ENCODE measurements at regions not wholly inside any gene's neighbourhood (a gene's known extent, or its start where the extent isn't known, plus 50 kb on each side); places are given as distances from the start of the nearest gene placed in this dataset.

GRCh38 chr4:78694457-78694787 lies 81.7 kb upstream of the BMP2K start:
- intact Hi-C loops (cut with micrococcal nuclease) = no loop called here
- H3K27me3 ChIP-seq (ENCODE audit: control insufficient read depth, insufficient read depth, low read length) = no peaks in the 10 kb centered on the region
- no peak overlapping the region for H3K4me3 ChIP-seq (ENCODE audit: low read length)
- H3K4me1 ChIP-seq (ENCODE audit: control insufficient read depth, insufficient read depth, low read length) = no peaks in the 10 kb centered on the region
- no peak overlapping the region for H3K27ac Mint-ChIP-seq
- H3K9me3 Mint-ChIP-seq = no peaks in the 10 kb centered on the region
- no peaks in the 10 kb centered on the region for H3K4me1 Mint-ChIP-seq
- no peak overlapping the region for H3K4me3 Mint-ChIP-seq
- H3K27me3 Mint-ChIP-seq (ENCODE audit: low read depth in 2 of 2) = peaks cover 6 to 12% of the 10 kb centered on the region in 2 donors
- no peak overlapping the region for H3K27ac ChIP-seq (ENCODE audit: low read length)
- no peaks in the 10 kb centered on the region for H3K36me3 Mint-ChIP-seq
- DNase-seq (no peak), ATAC-seq (no peak)
- TF ChIP-seq, protein P1, sequence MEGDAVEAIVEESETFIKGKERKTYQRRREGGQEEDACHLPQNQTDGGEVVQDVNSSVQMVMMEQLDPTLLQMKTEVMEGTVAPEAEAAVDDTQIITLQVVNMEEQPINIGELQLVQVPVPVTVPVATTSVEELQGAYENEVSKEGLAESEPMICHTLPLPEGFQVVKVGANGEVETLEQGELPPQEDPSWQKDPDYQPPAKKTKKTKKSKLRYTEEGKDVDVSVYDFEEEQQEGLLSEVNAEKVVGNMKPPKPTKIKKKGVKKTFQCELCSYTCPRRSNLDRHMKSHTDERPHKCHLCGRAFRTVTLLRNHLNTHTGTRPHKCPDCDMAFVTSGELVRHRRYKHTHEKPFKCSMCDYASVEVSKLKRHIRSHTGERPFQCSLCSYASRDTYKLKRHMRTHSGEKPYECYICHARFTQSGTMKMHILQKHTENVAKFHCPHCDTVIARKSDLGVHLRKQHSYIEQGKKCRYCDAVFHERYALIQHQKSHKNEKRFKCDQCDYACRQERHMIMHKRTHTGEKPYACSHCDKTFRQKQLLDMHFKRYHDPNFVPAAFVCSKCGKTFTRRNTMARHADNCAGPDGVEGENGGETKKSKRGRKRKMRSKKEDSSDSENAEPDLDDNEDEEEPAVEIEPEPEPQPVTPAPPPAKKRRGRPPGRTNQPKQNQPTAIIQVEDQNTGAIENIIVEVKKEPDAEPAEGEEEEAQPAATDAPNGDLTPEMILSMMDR (IDR thresholded peaks at IDR 0.05) = no peak
- no peaks in the 10 kb centered on the region for H3K9me3 ChIP-seq (ENCODE audit: control insufficient read depth, insufficient read depth, low read length)
- WGBS (ENCODE audit: insufficient coverage) = 94% methylated on average over 2 of the region's 2 CpGs
- no peaks in the 10 kb centered on the region for H3K36me3 ChIP-seq (ENCODE audit: control insufficient read depth, insufficient read depth, low read length)

GRCh38 chr4:78695910-78696309 lies 80.2 kb upstream of the BMP2K start:
- H3K4me1 Mint-ChIP-seq = no peaks in the 10 kb centered on the region
- no peaks in the 10 kb centered on the region for H3K36me3 ChIP-seq (ENCODE audit: control insufficient read depth, insufficient read depth, low read length)
- H3K9me3 ChIP-seq (ENCODE audit: control insufficient read depth, insufficient read depth, low read length) = no peaks in the 10 kb centered on the region
- H3K9me3 Mint-ChIP-seq = no peaks in the 10 kb centered on the region
- intact Hi-C loops (cut with micrococcal nuclease) = no loop called here
- no peak overlapping the region for H3K4me3 ChIP-seq (ENCODE audit: low read length)
- ATAC-seq (no peak), DNase-seq (no peak)
- H3K27ac ChIP-seq (ENCODE audit: low read length) = no peak overlapping the region
- 71% methylated on average over 1 of the region's 1 CpG for WGBS (ENCODE audit: insufficient coverage)
- H3K4me1 ChIP-seq (ENCODE audit: control insufficient read depth, insufficient read depth, low read length) = no peaks in the 10 kb centered on the region
- H3K36me3 Mint-ChIP-seq = no peaks in the 10 kb centered on the region
- peaks cover 6 to 9% of the 10 kb centered on the region in 2 donors for H3K27me3 Mint-ChIP-seq (ENCODE audit: low read depth in 2 of 2)
- no peak overlapping the region for H3K4me3 Mint-ChIP-seq
- TF ChIP-seq, protein P1 (IDR thresholded peaks at IDR 0.05) = no peak
- no peaks in the 10 kb centered on the region for H3K27me3 ChIP-seq (ENCODE audit: control insufficient read depth, insufficient read depth, low read length)
- H3K27ac Mint-ChIP-seq = no peak overlapping the region

DNA sequence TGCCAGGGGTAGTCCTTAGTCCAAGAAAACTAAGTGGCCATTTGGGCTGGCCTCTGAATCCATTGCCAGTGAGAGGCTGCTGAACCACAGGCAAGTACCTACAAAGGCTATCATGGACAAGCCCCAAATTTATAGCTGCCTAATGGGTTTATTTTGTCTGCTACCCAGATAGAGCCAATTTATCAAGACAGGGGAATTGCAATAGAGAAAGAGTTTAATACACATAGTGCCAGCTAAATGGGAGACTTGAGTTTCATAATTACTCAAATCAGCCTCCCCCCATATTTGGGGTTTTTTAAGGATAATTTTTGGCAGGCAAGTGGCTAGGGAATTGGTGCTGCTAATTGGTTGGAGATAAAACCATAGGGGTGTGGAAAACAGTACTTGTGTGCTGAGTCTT lies 73.1 kb upstream of the BMP2K start:
- Mint-ChIP-seq H3K4me1 (no peaks in the 10 kb centered on the region), H3K4me3 (no peak overlapping the region), H3K36me3 (no peaks in the 10 kb centered on the region), H3K27ac (no peak overlapping the region), H3K9me3 (peaks cover 0 to 4% of the 10 kb centered on the region in 2 donors), H3K27me3 (ENCODE audit: low read depth in 2 of 2) (no peaks in the 10 kb centered on the region)
- no peaks in the 10 kb centered on the region for H3K36me3 ChIP-seq (ENCODE audit: control insufficient read depth, insufficient read depth, low read length)
- no peaks in the 10 kb centered on the region for H3K9me3 ChIP-seq (ENCODE audit: control insufficient read depth, insufficient read depth, low read length)
- no peak for ATAC-seq
- no peak overlapping the region for H3K27ac ChIP-seq (ENCODE audit: low read length)
- TF ChIP-seq, protein P1 (IDR thresholded peaks at IDR 0.05) = no peak
- H3K27me3 ChIP-seq (ENCODE audit: control insufficient read depth, insufficient read depth, low read length) = no peaks in the 10 kb centered on the region
- DNase-seq = no peak
- intact Hi-C loops (cut with micrococcal nuclease) = no loop called here
- no peak overlapping the region for H3K4me3 ChIP-seq (ENCODE audit: low read length)
- H3K4me1 ChIP-seq (ENCODE audit: control insufficient read depth, insufficient read depth, low read length) = no peaks in the 10 kb centered on the region

DNA sequence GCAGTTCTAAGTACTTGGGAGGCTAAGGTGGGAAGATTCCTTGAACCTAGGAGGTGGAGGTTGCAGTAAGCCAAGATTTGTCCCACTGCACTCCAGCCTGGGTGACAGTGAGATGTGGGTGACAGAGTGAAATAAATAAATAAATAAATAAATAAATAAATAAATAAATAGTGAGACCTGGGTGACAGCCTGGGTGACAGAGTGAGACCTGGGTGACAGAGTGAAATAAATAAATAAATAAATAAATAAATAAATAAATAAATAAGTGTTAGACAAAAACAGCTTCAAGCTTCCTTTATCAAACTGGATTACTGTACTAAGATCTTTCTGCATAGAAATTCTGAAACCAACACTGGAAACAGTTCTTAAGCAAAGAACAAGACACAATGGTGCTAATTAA lies 71.8 kb upstream of the BMP2K start:
- Histone ChIP-seq H3K36me3 (ENCODE audit: control insufficient read depth, insufficient read depth, low read length) (no peaks in the 10 kb centered on the region), H3K4me1 (ENCODE audit: control insufficient read depth, insufficient read depth, low read length) (no peaks in the 10 kb centered on the region), H3K27me3 (ENCODE audit: control insufficient read depth, insufficient read depth, low read length) (no peaks in the 10 kb centered on the region), H3K9me3 (ENCODE audit: control insufficient read depth, insufficient read depth, low read length) (no peaks in the 10 kb centered on the region), H3K4me3 (ENCODE audit: low read length) (no peak overlapping the region), H3K27ac (ENCODE audit: low read length) (no peak overlapping the region)
- Mint-ChIP-seq H3K9me3 (peaks cover 0 to 4% of the 10 kb centered on the region in 2 donors), H3K27ac (no peak overlapping the region), H3K27me3 (ENCODE audit: low read depth in 2 of 2) (no peaks in the 10 kb centered on the region), H3K4me3 (no peak overlapping the region), H3K4me1 (no peaks in the 10 kb centered on the region), H3K36me3 (no peaks in the 10 kb centered on the region)
- ATAC-seq = no peak
- intact Hi-C loops (cut with micrococcal nuclease) = no loop called here
- DNase-seq = no peak
- TF ChIP-seq, protein P1 (IDR thresholded peaks at IDR 0.05) = no peak

Data from natural killer cell (primary cell).